Ovary (tissue), 7 donors: ENCODE measurements at regions not wholly inside any gene's neighbourhood (a gene's known extent, or its start where the extent isn't known, plus 50 kb on each side); places are given as distances from the start of the nearest gene placed in this dataset.

Experiments
- DNase-seq, 5 donors: peaks; one replicate each; pipeline ENCODE4 v3.0.0-alpha.2; 2019 to 2020
- H3K27ac ChIP-seq, 2 donors: fragments of 200-600 bp; one replicate each; pipeline versions ENCODE4 v1.5.1 to v1.8.0; 2019 to 2022
- H3K27me3 ChIP-seq: fragments of 200-600 bp; one replicate; pipeline ENCODE4 v1.8.0; 2022
- H3K36me3 ChIP-seq: fragments of 200-600 bp; sonication (generic); one replicate; pipeline ENCODE4 v1.5.1; 2019
- H3K4me1 ChIP-seq: one replicate; pipeline ENCODE4 v1.8.1; 2013; ENCODE audit warnings: mild to moderate bottlenecking, moderate library complexity; ENCODE audit not compliant: insufficient read depth
- H3K4me3 ChIP-seq: fragments of 200-600 bp; sonication (generic); one replicate; pipeline ENCODE4 v1.5.1; 2017
- H3K9me3 ChIP-seq, 2 donors: fragments of 200-600 bp in 1 of 2; sonication (generic) in 1 of 2; one replicate each; pipeline versions ENCODE4 v1.5.1 to v1.8.1; 2013 to 2019; ENCODE audit warnings: mild to moderate bottlenecking in 1 of 2, moderate library complexity in 1 of 2
- EP300 ChIP-seq: sonication (generic); formaldehyde crosslinking; IDR thresholded peaks from one replicate; pipeline ENCODE4 v1.6.1; 2017; ENCODE audit warnings: antibody characterized with exemption
- POLR2A ChIP-seq: fragments of 450-650 bp; IDR thresholded peaks from one replicate; pipeline ENCODE4 v1.6.1; 2017; ENCODE audit warnings: antibody characterized with exemption, mild to moderate bottlenecking, moderate library complexity
- WGBS, 3 donors: extraction: QIAGEN DNeasy Blood & Tissue Kit in 1 of 3; methylation state at CpG; one replicate each; pipeline versions ENCODE4 v1.1.5 to v1.1.7; 2013 to 2017; 5-methylcytosine and 5-hydroxymethylcytosine counted together
- intact Hi-C, 4 donors: fragments of 100-400 bp; cut with DNase I; formaldehyde crosslinking; loops; one replicate each; pipeline versions ENCODE4 v1.11.0 to v1.15.1; 2022 to 2023
- TF ChIP-seq, protein P1 (sequence below), 3 donors: fragments of 450-650 bp in 2 of 3; fragments of 200-600 bp in 1 of 3; IDR thresholded peaks; one replicate each; pipeline versions ENCODE4 v1.5.1 to v1.8.0; 2016 to 2022; ENCODE audit warnings: antibody characterized with exemption in 3 of 3, mild to moderate bottlenecking in 1 of 3
- donor health status: DM: no; HTN: no; CAD: no; lungs with moderate emphysema.
- donor health status: DM: no; HTN: no; CAD: no.
- donor health status: Bipolar disorder and iron deficiency.
- donor health status: DM: no; HTN: no; CAD: no.
- donor health status: DM: yes; HTN: yes; CAD: no.

DNA sequence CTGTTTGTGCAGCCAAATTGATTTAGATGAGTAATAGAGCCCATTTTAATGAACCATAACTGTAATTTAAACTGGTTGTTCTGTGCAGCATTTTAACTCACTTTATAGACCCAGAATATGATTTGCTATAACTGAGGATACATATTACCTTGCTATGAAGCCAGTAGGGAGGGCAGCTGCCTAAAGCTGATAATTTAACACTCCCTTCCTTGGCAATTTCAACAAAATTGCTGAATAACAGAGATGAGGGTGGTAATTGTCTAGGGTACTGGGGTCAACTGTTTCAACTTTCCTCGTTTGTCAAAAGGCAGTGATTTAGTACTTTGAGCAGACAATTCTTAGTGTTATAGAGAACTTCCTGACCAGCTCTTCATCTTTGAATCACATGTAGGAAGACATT is 304.9 kb upstream of the POU1F1 start:
- Histone ChIP-seq H3K4me1 (no peaks in the 10 kb centered on the region), H3K27me3 (no peaks in the 10 kb centered on the region), H3K36me3 (no peaks in the 10 kb centered on the region), H3K4me3 (no peak overlapping the region), H3K9me3 (no peaks in the 10 kb centered on the region), H3K27ac (no peak overlapping the region)
- intact Hi-C loops = no loop called here
- TF ChIP-seq, protein P1, sequence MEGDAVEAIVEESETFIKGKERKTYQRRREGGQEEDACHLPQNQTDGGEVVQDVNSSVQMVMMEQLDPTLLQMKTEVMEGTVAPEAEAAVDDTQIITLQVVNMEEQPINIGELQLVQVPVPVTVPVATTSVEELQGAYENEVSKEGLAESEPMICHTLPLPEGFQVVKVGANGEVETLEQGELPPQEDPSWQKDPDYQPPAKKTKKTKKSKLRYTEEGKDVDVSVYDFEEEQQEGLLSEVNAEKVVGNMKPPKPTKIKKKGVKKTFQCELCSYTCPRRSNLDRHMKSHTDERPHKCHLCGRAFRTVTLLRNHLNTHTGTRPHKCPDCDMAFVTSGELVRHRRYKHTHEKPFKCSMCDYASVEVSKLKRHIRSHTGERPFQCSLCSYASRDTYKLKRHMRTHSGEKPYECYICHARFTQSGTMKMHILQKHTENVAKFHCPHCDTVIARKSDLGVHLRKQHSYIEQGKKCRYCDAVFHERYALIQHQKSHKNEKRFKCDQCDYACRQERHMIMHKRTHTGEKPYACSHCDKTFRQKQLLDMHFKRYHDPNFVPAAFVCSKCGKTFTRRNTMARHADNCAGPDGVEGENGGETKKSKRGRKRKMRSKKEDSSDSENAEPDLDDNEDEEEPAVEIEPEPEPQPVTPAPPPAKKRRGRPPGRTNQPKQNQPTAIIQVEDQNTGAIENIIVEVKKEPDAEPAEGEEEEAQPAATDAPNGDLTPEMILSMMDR (IDR thresholded peaks at IDR 0.05) = no peak
- TF ChIP-seq POLR2A (no peak), EP300 (no peak)
- no peak for DNase-seq
- WGBS, 3 donors = 3 to 13% (median 5%) methylated on average over 1 of the region's 1 CpG

DNA sequence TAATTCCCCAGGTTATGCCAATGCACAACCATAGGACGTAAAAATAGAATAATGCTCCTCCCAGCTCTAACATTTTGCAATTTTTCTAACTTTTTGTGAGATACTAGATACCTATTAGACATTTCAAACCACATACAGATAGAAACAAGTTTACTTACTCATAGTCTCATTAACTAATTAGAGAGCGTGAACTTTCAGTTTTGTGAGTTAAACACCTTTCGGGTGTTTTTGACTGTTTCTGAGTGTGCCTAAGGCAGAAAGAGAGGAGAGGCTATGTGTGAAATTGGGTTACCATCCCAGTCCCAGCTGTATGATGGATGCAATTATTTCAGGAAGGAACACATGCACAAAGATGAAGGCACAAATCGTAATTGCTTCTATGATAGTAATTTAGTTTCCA is 300.4 kb upstream of the POU1F1 start:
- 55 to 66% (median 58%) methylated on average over 4 of the region's 4 CpGs for WGBS, 3 donors
- intact Hi-C loops = no loop called here
- Histone ChIP-seq H3K27me3 (no peaks in the 10 kb centered on the region), H3K4me3 (no peak overlapping the region), H3K4me1 (no peaks in the 10 kb centered on the region), H3K36me3 (no peaks in the 10 kb centered on the region), H3K9me3 (no peaks in the 10 kb centered on the region), H3K27ac (no peak overlapping the region)
- TF ChIP-seq POLR2A (no peak), EP300 (no peak)
- TF ChIP-seq, protein P1 (IDR thresholded peaks at IDR 0.05) = no peak
- no peak for DNase-seq

DNA sequence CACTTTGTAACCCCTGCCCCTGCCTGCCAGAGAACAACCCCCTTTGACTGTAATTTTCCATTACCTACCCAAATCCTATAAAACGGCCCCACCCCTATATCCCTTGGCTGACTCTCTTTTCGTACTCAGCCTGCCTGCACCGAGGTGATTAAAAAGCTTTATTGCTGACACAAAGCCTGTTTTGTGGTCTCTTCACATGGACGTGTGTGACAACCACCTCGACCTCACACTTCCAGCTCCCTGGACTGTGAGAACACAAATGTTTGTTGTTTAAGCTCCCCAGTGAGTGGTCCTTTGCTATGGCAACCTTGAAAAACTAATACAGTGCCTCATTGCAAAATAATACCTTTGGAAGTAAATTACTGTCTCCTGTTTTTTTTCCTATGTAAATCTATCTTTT is 299.2 kb upstream of the POU1F1 start:
- Histone ChIP-seq H3K36me3 (no peaks in the 10 kb centered on the region), H3K27me3 (no peaks in the 10 kb centered on the region), H3K9me3 (no peaks in the 10 kb centered on the region), H3K27ac (no peak overlapping the region), H3K4me3 (no peak overlapping the region), H3K4me1 (no peaks in the 10 kb centered on the region)
- no peak for TF ChIP-seq POLR2A
- TF ChIP-seq, protein P1 (IDR thresholded peaks at IDR 0.05) = no peak
- TF ChIP-seq EP300 = no peak
- intact Hi-C loops = no loop called here
- no peak for DNase-seq
- 25 to 36% (median 32%) methylated on average over 5 of the region's 5 CpGs for WGBS, 3 donors

DNA sequence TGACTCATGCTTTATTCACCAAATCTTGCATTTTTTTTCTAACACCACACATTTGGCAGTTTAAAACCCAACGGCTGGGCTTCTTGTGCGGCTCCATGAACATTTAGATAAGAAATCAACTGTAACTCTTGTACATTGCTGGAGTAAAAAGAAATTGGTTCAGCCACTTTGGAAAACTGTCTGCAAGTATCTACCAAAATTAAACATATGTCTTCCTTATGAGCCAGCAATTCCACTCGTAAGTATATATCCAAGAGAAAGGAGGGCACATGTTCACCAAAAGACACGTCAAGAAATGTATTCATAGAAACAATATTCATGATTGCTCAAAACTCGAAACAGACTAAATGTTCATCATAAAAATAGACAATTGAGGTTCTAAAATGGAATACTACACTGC is 291.9 kb upstream of the POU1F1 start:
- DNase-seq = no peak
- Histone ChIP-seq H3K4me1 (no peaks in the 10 kb centered on the region), H3K4me3 (no peak overlapping the region), H3K9me3 (no peaks in the 10 kb centered on the region), H3K27ac (no peak overlapping the region), H3K27me3 (no peaks in the 10 kb centered on the region), H3K36me3 (no peaks in the 10 kb centered on the region)
- intact Hi-C loops = no loop called here
- 59 to 78% (median 61%) methylated on average over 5 of the region's 5 CpGs for WGBS, 3 donors
- TF ChIP-seq, protein P1 (IDR thresholded peaks at IDR 0.05) = no peak
- no peak for TF ChIP-seq POLR2A
- TF ChIP-seq EP300 = no peak

DNA sequence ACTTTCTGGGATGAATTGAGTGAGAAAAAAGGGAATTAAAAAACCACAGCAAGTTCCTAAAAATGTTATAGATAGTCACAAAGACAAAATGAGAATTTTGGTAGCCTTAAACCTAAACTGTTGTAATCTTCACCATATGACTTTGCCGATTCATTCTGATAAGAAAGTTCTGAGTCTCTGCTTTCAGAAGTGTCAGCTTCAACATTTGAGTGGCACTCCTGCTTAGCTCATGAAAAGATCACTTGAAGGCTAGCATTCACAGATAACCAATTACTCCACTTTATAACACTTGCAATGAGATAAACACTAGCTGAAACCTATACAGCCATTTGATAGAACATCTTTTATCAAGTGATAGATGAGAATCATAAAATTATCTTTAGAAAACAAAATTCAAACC is 288.1 kb upstream of the POU1F1 start:
- Histone ChIP-seq H3K4me3 (no peak overlapping the region), H3K27ac (no peak overlapping the region), H3K4me1 (no peaks in the 10 kb centered on the region), H3K36me3 (no peaks in the 10 kb centered on the region), H3K9me3 (no peaks in the 10 kb centered on the region), H3K27me3 (no peaks in the 10 kb centered on the region)
- WGBS, 3 donors = 47 to 72% (median 57%) methylated on average over 1 of the region's 1 CpG
- intact Hi-C loops = no loop called here
- no peak for TF ChIP-seq POLR2A
- TF ChIP-seq, protein P1 (IDR thresholded peaks at IDR 0.05) = no peak
- no peak for TF ChIP-seq EP300
- no peak for DNase-seq
